ENCODE measurements at regions not wholly inside any gene's neighbourhood (a gene's known extent, or its start where the extent isn't known, plus 50 kb on each side); places are given as distances from the start of the nearest gene placed in this dataset.

DNA sequence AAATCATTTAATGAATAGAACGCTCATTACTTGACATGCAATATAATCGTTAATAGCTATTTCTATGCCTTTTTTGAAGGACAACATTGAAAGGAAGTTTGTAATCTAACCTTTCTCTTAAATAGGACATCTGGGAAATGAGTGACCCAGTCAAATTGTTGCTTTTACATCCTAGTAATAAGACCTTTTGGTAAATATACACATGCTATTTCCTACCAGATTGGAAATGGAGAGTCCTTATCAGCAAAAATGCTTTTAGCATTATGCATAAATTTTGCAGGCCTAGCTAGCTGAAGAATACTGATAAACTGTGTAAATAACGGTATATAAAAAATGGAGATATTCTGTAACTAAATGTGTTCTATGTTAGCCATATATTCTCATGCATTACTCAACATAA lies 567.3 kb upstream of the DSEL start:
- no peak for DNase-seq

GRCh38 chr18:68083131-68083530 lies 566.6 kb upstream of the DSEL start:
- no peak for DNase-seq

DNA sequence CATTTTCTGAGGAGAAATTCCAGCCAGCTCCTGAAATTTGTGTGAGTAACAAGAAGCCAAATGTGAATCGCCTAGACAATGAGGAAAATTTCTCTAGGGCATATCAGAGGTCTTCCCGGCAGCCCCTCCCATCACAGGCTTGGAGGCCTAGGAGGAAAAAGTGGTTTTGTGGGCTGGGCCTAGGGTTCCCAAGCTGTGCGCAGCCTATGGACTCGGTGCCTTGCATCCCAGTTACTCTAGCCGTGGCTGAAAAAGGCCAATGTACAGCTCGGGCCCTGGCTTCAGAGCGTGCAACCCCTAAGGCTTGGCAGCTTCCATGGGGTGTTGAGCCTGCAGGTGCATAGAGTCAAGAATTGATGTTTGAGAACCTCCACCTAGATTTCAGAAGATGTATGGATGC lies 556.2 kb upstream of the DSEL start:
- no peak for DNase-seq

DNA sequence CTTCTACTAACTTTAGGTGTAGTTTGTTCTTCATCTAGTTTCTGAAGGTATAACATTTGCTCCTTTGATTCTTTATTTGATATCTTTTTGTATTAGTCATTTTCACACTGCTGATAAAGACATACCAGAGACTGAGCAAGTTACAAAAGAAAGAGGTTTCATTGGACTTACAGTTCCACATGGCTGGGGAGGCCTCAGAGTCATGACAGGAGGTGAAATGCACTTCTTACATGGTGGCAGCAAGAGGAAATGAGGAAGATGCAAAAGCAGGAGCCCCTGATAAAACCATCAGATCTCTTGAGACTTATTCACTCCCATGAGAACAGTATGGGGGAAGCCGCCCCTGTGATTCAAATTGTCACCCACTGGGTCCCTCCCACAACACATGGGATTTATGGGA lies 544.4 kb upstream of the DSEL start:
- DNase-seq, result no peak

DNA sequence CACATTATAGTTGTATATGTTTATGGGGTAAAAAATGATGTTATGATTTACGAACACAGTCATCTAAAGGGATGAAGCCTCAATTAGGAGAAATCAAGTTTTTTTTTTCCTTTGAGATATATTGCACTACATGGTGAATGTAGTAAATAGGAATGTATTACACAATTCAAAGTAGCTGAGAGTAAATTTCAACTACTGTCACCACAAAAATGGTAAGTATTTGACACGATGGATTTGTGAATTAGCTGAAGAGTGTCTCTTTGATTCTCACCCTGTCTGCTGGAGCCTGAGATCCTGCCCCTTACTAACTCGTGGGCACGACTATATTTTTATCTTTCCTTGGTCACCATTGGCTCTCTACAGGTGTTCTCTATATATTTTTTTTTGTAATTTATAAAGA lies 540.4 kb upstream of the DSEL start:
- DNase-seq, result no peak

GRCh38 chr18:68054669-68055068 lies 538.1 kb upstream of the DSEL start:
- DNase-seq, result no peak

DNA sequence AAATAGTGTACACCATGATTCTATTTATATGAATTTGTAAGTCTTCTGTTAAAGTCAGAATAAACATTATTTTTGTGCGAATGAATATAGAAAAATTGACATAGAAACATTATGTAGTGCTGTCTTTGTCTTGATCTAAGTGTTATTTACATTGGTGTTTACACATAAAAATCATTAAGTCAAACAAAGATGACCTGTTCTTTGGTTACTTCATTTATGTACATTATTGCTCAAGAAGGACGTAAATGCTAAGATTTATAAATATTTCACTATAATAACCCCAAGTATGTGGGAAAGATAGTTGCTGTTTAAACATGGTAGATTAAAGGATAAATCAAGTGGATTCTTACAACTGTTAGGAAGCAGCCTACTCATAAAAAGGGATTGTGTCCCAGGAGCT lies 536.8 kb upstream of the DSEL start:
- DNase-seq, result no peak

DNA sequence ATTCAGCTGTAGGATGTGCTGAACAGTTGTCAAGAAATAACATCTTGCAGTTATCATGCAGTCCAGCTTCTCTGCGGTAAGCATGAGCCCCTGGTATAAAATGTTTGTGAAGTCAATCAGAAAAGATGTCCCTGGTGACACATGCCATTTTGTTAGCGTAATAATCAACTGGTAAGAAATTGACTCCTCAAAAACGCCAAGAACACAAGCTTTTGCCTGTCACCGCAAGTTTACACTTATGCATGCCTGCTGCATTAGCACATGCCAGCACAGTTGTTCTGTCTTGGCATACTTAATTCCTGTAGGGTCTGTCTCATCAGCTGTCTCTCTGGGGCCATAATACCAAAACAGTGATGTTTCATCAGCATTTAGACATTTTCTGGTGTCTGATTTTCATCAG lies 524.8 kb upstream of the DSEL start:
- no peak for DNase-seq

DNA sequence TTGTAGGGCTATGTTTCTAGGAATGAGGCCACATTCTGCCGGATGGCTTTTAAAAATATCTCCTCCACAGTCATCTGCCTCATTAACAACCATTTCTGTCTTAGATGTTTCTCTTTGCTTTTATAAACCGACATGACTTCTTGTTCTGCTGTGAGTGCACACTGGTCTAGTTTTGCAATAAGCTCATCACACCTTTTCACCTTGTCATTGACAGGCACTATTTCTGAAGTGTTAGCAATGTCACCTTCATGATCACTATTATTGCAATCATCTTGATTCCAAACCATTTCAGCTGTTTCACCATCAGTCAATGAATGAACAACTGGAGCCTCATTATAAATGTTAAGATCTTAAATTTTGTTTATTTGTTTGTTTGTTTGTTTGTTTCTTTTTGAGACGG lies 523.7 kb upstream of the DSEL start:
- no peak for DNase-seq

- no peak for DNase-seq
Observed at GRCh38 chr18:68035774-68036522, 519.4 kb upstream of the DSEL start.

GRCh38 chr18:68034296-68034695 lies 517.8 kb upstream of the DSEL start:
- DNase-seq, result no peak

- DNase-seq, result no peak
Observed at GRCh38 chr18:68033466-68033865, 516.9 kb upstream of the DSEL start.

- DNase-seq, result no peak
Observed at GRCh38 chr18:68024716-68025115, 508.2 kb upstream of the DSEL start.

DNA sequence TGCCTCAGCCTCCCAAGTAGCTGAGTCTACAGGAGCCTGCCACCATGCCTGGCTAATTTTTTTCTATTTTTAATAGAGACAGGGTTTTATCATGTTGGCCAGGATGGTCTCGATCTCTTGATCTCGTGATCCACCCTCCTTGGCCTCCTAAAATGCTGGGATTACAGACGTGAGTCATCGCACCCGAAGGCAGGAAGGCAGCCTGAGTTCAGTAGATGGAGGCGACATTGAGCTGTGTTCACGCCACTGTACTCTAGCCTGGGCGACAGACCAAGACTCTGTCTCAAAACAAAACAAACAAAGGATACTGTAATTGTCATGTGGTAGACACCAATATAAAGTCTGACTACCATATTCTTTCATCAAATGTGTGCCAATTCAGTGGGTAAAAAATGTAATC lies 500.9 kb upstream of the DSEL start:
- DNase-seq, result no peak

DNA sequence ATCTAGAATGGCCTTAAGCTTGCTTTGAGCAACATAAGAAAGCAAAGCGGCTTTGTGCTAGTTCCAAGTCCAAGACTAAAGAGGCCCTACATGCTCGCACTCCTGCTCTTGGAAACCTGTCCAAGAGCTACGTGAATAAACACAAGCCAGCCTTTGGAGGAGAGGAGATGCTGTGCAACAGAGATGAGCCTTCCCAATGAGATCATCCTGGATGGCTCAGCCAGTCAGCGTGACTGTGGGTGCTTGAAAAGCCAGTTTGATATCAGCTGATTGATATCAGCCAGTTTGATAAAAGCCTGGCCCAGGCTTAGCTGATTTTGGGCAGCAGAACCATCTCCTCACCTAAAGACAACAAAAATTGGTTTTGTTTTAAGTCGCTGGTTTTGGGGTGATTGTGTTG lies 481.0 kb upstream of the DSEL start:
- no peak for DNase-seq

DNA sequence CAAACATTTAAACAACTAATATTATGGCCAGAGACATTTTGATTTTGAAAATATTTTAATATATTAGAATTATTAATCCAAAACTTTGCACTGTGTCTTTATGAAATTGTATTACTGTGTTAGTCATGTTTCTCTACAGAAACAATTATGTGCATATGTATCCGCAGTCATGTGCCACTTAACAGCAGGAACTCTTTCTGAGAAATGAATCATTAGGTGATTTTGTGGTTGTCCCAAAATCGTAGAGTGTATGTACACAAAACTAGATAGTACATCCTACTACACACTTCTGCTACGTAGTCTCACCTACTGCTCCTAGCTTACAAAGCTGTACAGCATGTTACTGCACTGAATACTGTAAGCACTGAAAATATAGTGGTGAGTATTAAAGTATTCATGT lies 479.2 kb upstream of the DSEL start:
- DNase-seq, result no peak

GRCh38 chr18:67980241-67980640 lies 463.7 kb upstream of the DSEL start:
- no peak for DNase-seq

DNA sequence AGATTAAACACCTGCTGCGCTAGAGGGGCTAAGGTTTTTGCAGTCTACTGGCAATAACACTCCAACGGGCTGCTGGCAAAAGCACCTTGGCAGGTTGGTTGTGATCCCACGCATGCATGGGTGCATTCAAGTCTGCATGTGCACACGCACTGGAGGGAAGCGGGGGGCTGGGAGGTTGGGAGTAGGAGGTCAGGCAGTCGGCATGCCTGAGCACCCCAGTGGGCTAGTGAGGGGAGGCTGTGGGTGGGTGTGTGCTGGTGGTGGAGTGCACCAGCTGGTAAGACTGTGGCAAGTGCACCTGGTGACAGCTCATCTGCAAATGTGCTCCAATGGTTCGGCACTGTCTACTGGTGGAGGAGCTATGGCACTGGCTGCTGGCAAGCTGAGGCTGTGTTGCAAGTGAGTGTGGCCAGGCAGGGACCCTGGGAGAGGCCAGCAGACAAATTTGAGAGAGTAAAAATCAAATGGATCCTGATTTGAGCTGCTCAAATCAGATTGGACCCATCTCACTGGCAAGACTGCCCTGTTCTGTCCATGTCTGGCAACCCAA lies 460.6 kb upstream of the DSEL start:
- DNase-seq, result no peak

GRCh38 chr18:67973916-67974315 lies 457.4 kb upstream of the DSEL start:
- DNase-seq, result no peak

DNA sequence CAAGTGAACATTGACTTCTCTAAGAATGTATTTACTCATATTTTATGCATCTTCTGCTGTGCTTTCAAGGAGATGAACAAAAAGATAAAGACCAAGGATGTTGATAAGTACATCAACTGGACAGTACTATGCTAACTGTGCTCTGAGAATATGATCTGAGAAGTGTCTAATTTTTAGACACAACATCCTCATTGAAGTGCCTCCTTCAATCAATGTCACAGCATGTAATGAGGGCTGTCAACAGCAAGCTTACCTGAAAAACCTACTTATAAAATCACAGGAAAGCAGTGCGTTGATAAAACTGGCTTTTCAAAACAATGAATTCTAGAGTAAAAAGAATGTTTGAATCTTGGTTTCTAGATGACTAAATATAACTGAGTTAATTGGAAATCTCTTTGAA lies 452.9 kb upstream of the DSEL start:
- no peak for DNase-seq

- DNase-seq, result no peak
Observed at GRCh38 chr18:67966224-67966623, 449.7 kb upstream of the DSEL start.

GRCh38 chr18:67964462-67964861 lies 447.9 kb upstream of the DSEL start:
- no peak for DNase-seq

- DNase-seq, result no peak
Observed at GRCh38 chr18:67961701-67962440, 445.4 kb upstream of the DSEL start.

- no peak for DNase-seq
Observed at GRCh38 chr18:67957684-67958083, 441.2 kb upstream of the DSEL start.

- DNase-seq, result no peak
Observed at GRCh38 chr18:67954594-67954993, 438.1 kb upstream of the DSEL start.

Measured in NCI-H526 treated with DMSO at 0.1 percent for 48 hours (cell line).